NCI-H187 treated with DMSO at 0.1 percent for 48 hours (cell line): ENCODE measurements at regions not wholly inside any gene's neighbourhood (a gene's known extent, or its start where the extent isn't known, plus 50 kb on each side); places are given as distances from the start of the nearest gene placed in this dataset.

ENCODE experiments used
- DNase-seq: peaks from one replicate; lab custom pipeline; 2025; lab: John Stamatoyannopoulos, UW

- no peak for DNase-seq
Observed at GRCh38 chr15:95377258-95377852, 953.1 kb upstream of the NR2F2 start.

GRCh38 chr15:95394186-95395067, 936.1 kb upstream of the NR2F2 start:
- no peak for DNase-seq

DNA sequence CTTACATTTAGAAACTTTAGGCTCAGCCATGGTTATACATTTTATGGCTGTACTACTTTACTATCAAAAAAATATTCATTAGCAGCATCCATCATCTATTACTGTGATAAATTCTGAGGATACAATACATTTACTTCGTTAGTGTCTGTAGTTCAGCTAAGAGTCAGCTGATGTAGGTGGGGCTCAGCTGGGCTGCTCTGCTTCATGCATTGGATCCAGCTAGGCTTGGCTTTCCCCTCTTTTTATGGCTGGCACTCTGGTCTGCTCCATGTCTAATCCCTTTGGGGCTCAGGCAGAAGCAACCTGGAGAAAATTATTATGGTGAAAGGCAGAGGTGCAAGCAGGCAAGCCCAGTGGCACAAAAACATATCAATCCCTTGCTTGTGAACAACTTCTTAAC, 930.1 kb upstream of the NR2F2 start:
- no peak for DNase-seq

DNA sequence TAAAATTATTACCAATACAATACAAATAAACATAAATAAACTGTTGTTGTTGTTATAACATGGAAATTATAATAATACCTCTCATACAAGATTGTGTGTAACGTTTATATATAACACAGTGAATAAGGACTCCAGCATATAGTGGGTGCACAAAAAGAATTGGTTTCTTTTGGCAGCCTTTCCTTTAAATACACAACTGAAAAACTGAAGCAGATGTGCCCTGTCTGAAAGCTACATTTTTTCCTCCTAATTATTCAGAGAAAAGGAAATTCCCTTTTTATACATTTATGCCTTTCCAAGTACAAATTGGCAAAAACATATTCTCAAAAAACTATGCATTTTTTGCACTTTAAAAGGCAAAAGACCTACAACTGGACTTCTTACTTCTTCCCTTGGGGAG, 928.9 kb upstream of the NR2F2 start:
- DNase-seq, result no peak

DNA sequence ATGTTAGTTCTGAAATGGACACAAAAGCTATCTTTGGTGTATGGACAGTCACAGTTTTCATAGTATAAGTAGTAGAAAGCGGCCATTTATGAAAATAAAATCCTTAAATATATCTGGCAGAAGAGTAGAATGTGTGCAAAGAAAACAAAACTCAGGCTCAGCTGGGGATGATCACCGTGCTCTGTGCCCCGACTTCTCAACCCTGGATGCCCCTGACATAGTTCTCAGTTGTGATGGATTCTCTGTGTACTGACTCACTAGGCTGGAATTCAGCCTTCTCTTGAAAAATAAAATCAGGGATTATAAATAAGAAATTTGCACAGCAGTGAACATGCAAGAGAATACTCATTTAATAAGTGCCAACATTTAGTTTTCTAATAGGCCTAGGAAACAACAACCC, 925.1 kb upstream of the NR2F2 start:
- no peak for DNase-seq

DNA sequence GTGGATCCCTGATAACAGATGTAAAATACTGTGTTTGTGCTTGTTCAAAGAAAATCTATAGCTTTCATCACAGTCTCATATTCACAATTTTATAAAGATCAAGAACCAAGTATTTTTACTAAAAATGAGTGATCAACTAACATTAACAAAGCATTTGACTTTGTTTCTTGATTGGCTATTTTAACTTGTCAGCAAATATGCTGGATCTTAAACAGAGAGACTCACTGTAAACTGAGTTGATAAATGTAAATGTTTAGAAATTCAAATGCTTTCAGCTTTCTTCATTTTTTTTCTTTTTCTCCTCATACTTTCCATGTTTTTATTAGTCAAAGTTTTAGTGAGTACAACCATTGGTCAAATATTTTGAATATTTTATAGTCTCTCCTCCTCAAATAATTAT, 923.0 kb upstream of the NR2F2 start:
- DNase-seq, result no peak

GRCh38 chr15:95409211-95409610, 921.3 kb upstream of the NR2F2 start:
- no peak for DNase-seq

DNA sequence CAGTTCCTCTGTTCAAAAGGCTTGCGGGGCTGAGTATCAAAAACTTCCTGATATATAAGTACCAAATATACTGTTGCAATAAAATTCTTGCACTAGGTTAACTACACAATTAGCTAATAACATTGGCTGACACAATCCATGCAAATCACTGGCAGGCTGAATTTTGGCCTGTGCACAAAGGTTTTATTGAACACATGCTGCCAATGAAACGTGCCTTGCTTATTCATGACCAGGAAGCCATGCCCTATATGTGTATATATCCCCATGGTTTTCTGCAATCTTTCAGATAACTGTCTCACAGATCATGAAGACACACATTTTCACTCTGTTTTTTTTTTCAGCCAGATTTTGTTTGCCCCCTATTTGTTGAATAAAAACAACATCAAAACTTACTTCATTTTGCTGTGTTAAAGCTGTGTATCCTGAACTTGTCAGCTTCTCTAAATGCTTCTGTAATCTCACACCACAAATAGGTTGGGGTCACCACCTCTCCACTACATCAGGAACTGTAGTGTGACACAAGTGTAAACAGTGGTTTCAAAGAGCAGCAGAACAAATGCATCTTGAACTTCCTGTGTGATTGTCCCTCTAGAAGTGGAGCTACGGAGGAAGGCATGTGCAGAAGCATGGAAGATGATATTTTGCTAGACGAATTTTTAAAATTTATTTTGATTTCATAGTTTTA, 920.7 kb upstream of the NR2F2 start:
- DNase-seq, result no peak

DNA sequence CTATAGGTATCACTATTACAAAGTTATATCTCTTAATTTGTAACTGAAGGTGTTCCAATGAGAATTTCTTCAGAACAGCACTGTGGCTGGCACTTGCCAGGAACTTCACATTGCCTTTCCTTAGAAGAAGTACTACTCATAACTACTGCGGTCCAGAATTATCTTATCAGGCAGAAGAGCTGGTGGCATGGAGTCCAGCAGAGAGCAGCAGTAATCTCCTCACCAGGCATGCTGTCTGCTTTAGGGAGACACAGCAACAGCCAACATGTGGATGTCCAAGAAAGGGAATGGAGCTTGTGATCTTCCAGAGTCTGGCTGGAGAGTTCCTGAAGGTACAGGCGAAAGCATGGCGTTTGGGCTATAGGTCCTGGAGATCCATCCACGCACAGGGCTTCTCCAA, 919.7 kb upstream of the NR2F2 start:
- DNase-seq, result no peak

GRCh38 chr15:95416576-95416975, 913.9 kb upstream of the NR2F2 start:
- DNase-seq, result no peak

DNA sequence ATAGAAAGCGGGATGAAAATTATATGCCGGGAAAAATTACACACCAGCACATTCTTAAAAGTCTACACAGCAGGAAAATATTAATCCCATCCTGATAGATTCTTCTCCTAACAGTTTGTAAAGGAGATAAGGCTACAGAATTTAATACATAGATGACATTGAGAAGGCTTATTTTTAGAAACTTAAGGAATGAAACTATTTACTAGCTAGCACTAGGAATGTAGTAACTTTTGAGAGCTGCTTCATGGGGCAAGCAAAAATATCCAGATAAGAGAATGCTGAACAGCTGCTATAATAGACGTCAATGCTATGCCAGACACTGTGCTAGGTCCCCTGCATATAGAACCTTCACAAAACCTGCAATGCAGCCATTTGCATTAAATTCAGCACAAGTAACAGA, 912.7 kb upstream of the NR2F2 start:
- no peak for DNase-seq

DNA sequence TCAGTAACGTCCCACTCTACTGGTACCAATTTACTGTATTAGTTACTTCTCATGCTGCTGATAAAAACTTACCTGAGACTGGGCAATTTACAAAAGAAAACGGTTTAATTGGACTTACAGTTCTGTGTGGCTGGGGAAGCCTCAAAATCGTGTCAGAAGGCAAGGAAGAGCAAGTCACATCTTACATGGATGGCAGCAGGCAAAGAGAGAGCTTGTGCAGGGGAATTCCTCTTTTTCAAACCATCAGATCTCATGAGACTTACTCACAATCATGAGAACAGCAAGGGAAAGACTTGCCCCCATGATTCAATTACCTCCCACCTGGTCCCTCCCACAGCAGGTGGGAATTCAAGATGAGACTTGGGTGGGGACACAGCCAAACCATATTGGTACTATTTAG, 908.2 kb upstream of the NR2F2 start:
- no peak for DNase-seq

- no peak for DNase-seq
Observed at GRCh38 chr15:95425859-95426258, 904.6 kb upstream of the NR2F2 start.

GRCh38 chr15:95429345-95429744, 901.2 kb upstream of the NR2F2 start:
- DNase-seq, result no peak

DNA sequence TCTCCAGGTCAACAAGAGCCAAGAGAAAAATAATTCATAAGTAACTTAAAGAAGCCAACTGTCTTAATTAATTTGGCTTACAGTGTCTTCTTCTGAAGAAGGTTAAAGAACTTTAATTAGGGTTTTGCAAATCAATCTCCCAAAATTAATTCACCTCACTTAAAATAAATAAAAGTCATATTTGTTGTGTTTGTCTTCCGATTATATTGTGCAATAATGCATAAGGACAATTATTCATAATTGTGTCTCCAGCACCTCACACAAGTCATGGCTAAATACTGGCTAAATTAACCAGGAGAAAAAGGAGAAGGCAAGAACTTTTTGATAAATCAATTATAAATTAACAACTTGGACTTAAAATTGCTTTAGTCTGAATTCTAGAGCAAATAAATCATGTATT, 899.0 kb upstream of the NR2F2 start:
- no peak for DNase-seq

DNA sequence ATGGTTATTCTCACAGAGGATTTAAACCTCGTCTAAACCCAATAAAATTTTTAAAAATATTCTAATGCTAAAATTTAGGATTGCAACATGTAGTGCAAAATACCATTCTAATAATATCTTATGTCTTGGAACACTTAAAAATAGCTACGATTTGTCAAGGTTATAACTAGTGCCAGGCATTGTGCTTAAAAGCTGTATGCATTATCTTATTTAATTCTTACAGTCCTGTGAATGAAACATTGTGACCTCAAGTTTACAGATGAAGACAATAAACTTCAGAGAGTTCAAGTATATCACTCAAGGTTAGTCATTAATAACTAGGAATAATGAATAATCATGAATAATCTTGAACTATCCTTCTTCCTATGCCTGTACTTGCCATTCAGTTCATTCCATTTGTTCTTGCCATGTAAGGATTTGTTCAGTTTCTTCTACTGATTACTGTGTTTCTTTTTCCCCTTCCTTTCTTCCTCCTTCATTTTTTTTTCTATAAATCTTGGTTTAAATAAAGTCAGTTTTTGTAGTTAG, 897.6 kb upstream of the NR2F2 start:
- DNase-seq, result no peak

DNA sequence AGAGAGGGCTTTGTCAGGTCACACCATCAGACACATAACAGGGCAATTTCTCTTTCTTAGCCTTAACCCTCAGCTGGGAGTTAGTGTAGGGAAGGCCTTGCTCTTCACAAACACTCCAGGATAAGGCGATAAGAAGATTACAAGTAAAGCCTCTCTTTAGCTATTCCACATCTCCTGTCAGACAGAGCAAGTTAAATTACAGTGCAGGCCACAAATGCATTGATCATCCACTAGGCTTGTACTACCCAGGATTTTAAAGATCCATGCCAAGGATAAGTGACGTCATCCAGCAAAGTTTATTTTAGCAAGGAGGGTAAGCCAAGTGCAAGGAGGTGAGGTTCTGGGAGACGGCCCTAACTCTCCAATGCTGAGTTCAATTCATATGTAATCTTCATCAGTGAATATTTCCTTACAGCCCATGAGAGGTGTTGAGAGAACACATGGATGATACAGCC, 890.6 kb upstream of the NR2F2 start:
- no peak for DNase-seq

- DNase-seq, result no peak
Observed at GRCh38 chr15:95440712-95441111, 889.8 kb upstream of the NR2F2 start.

DNA sequence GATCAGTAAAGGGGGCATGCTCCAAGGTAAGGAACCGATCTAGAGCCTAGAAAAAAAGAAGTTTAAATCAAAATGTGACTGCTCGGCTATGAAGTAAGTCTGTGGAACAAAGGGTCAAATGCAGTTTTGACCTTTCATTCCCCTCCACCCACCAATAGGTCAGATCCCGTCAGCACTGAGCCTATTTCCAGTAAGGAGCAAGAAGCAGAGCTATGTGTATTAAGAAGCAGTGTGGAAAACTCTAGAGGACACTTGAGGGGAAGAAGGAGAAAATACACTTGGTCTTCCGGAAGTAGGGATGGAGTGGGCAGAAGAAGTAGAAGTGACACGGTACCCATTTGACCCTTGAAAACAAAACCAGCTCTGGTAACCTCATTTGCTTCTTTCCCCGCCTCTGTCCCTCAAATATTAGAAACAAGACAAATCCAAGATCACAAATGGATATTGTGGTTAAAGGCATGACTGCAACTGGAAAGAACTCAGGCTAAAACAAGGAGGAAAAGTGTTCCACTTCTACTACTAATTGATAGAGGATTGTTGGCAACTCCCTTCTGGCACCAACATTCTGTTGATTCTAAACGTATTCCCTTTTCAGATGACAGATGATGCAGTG, 888.3 kb upstream of the NR2F2 start:
- no peak for DNase-seq

- no peak for DNase-seq
Observed at GRCh38 chr15:95444860-95445259, 885.6 kb upstream of the NR2F2 start.

GRCh38 chr15:95446854-95447253, 883.6 kb upstream of the NR2F2 start:
- no peak for DNase-seq

GRCh38 chr15:95447486-95447885, 883.0 kb upstream of the NR2F2 start:
- no peak for DNase-seq
